T-helper 2 cell (primary cell): ENCODE measurements at regions not wholly inside any gene's neighbourhood (a gene's known extent, or its start where the extent isn't known, plus 50 kb on each side); places are given as distances from the start of the nearest gene placed in this dataset.

ENCODE experiments used
- DNase-seq, 5 experiments: peaks; one replicate each; pipeline versions ENCODE4 v3.0.0 to v3.0.0-alpha.2; 2012 to 2022

DNA sequence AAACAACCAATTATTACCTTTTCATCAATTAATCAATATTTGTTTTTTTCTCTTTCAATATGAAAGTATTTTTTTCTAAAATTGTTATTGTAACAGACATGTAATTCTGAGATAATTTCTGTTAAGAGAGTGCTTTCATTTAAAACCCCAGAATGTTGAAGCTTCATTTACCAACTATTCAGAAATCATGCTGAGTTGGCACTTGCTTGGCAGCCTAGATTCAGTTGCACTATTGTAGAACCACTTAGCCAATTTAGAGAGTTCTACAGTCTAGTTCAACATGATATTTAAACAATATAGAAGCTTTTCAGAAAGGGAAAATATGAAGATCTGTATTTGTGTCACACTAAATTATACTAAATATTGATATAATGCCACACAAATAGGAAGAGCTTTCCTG is 56.1 kb upstream of the NKAIN2 start:
- DNase-seq, result no peak

DNA sequence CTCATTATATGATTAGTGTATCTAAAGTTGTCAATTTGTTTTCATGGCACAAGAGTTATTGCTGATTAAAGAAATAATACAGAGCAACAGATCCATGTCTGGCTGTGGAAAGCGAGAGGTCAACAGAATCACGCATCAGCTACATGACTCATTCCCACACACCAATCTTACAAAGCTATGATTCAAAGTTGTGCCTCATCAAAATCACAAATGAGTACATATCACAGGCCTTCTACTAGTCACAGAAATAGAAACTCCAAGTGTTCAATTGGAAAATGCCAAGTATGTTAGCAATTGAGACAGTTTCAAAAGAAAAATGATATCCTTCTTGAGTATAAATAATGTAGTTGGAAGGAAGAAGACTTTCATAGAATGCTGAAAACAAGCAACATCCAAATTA is 57.8 kb upstream of the NKAIN2 start:
- no peak for DNase-seq

DNA sequence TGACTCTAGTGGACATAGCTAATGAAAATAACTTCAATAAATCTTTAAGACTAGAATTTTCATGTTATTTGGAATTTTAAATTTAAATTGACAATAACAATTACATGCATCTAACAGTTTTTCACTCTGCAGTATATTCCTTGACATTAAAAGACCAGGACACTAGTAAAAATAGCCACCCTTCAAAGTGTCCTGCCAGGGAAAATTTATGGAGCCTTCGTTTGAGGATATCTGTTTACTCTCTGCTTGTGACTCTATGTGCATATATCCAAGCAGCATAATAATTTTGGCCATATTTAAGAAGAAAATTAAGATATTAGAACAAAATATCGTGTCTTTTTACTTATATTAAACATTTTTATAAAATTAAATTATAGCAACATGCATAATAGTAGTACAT is 58.8 kb upstream of the NKAIN2 start:
- DNase-seq, result no peak

DNA sequence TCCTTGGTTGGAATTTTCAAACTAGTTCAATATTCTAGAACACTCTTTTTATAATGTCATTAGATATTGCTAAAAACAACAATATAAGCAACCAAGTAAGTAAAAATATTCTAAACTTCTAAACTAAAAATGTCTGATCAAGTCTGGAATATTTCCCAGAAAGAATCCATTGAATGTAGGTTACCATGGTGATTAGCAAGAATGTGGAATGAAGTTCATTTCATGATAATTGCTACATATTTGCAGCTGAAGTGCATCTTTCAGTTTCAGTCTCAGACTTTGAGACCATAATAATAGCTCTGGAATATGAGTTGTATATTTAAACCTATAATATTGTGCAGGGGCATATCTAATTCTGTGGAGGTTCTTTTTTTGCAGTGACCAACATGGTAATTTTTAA is 61.0 kb upstream of the NKAIN2 start:
- DNase-seq, result no peak

DNA sequence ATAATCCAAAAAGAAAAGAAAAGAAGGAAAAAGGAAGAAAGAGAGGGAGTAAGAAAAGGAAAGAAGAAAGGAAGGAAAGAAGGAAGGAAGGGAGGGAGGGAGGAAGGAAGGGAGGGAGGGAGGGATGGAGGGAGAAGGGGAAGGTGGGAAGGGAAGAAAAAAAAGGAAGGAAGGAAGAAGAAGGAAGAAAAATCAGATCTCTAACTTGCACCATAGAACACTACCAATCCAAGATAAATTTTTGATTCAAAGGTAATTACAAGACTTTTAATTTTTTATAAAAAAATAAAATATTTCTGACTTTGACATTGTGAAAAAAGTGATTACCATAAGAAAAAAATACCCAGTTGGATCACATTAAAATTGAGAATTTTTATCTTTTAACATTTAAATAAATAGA is 70.5 kb upstream of the NKAIN2 start:
- no peak for DNase-seq

DNA sequence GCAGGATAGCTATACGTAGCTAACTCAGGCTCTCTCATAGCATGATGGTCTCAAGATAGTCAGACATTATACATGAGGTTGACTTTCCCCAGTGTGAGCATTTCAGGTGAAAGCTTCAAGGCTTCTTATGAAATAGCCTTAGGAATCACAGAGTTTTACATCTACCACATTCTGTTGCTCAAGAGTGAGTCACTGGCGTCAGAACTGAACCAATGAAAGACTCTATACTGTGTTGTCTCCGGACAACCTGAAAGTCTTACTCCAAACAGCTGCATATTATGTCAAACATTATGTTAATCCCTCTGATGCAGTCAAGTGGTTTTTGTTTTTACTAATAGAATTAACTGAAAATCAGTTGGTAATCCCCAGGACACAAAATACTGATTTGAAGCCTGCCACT is 79.8 kb upstream of the TRDN start:
- no peak for DNase-seq

DNA sequence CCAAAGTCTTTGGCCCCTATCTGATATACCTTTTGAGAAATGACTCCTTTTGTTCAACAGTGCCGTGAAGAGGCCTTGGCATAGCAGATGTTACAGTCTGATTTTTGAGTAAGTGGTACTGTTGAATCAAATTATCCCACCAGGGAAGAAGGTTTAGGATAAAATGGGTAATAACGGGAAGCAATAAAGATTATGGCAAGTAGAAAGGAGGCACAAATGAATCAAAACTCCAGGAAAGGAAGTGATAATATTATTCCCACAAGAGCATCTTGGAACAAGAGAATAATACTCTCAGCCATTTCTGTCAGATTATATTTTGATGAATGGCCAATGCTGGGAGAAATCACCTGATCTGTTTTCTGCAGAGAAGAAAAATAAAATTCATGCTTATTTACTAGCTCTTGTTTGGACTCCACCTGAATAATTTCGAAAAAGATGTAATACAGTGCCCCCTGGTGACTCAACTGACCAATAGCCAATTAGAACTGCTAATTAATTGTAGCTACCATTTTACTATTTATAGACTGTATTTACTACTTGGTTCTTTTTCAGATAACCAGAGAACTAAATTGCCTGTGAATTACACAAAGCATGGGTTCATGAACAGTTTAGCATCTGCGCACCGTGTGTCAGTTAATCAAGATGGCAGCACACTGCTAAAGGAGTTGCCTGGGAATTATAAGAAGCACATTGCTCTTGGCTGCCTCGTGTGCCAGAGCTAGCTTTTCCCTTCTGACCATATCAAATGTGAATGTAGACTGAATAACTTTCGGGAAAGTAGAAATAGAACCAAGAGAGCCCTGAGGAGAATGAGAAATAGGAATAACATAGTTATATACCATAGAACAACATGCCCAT is 78.5 kb upstream of the TRDN start:
- DNase-seq, result peak in 1 of 5 experiments; percentile 6

DNA sequence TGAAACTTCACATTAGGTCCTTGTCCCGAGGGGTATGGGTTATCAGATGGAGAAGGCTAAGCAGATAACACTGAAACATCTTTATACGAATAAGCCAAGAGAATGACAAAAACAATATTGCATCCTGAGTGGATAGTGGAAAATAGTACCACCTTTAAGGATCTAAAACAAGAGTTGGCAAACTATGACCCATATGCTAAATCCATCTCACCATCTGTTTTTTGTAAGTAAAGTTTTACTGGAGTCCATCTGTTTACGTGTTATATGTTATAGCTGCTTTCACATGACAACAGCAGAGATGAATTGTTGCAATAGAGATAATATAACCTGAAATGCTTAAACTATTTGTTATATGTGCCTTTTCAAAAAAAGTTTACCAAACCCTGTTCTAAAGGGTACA is 76.1 kb upstream of the TRDN start:
- no peak for DNase-seq

DNA sequence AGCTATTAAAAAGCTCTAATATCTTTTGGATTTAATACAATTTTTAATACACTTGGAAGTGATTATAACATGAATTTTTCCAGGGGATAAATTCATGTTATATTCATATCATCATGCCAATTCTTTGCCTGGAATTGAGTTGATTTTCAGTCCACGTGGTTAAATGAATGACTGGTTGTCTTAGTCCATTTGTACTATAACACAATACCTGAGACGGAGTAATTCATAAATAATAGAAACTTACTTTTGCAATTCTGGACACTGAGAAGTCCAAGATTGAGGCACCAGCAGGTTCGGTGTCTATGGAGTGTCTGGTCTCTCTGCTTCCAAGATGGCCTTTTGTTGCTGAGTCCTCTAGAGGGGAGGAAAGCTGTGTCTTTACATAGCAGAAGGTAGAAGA is 66.2 kb upstream of the TRDN start:
- no peak for DNase-seq

DNA sequence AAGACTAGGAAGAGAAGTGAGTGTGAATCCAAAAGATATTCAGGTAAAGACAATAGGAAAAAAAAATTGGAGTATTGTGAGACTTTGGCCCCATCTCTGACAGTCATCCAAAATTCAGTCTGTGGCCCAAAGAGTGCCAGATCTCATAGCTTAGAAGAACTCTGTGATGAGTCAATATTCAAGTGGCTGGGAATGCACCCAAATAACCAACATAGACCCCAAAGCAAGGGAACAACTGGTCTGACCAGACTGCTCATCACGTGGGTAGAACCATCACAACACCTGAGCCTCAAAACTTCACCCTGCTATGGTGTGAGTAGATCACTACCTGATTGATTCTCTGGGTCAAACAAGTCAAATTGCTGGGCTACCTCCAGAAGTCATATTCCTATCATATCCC is 51.1 kb upstream of the TRDN start:
- no peak for DNase-seq
